HT-29 (cell line): ENCODE measurements at regions not wholly inside any gene's neighbourhood (a gene's known extent, or its start where the extent isn't known, plus 50 kb on each side); places are given as distances from the start of the nearest gene placed in this dataset. TPM values are rescaled to one million over a fixed set of nuclear protein-coding genes. Genes with fewer than 3 reads are reported as not detected.

Experiments used
- small RNA-seq: library from RNA; depleted of rRNA; stranded (forward); fragments of <200 nt; gene quantifications from one replicate; pipeline ENCODE3, GENCODE V24; 2014

Small RNA genes in the stretch of these regions (small RNA-seq; reads per million reads assigned to genes)
- gene AL161629.2 (not detected), gene MIR4290 (not detected)
